DMS53 (cell line): ENCODE measurements at regions not wholly inside any gene's neighbourhood (a gene's known extent, or its start where the extent isn't known, plus 50 kb on each side); places are given as distances from the start of the nearest gene placed in this dataset.
A peak's percentile ranks its signal among the peaks of the same experiment; 100 is the strongest.

ENCODE experiments used
- DNase-seq: peaks from one replicate; lab custom pipeline; 2025; lab: John Stamatoyannopoulos, UW

- no peak for DNase-seq
Measured at GRCh38 chr12:94781835-94782234, 131.5 kb upstream of the TMCC3 start.

- DNase-seq = no peak
Measured at GRCh38 chr12:94779485-94779884, 129.1 kb upstream of the TMCC3 start.

- DNase-seq = no peak
Measured at GRCh38 chr12:94777936-94778335, 127.6 kb upstream of the TMCC3 start.

- no peak for DNase-seq
Measured at GRCh38 chr12:94775710-94776109, 125.4 kb upstream of the TMCC3 start.

GRCh38 chr12:94771741-94772140 lies 121.4 kb upstream of the TMCC3 start:
- no peak for DNase-seq

GRCh38 chr12:94771199-94771598 lies 120.8 kb upstream of the TMCC3 start:
- DNase-seq = no peak

GRCh38 chr12:94770791-94771190 lies 120.4 kb upstream of the TMCC3 start:
- peak; percentile 52 for DNase-seq

GRCh38 chr12:94769776-94770759 lies 119.7 kb upstream of the TMCC3 start:
- peak; percentile 57 for DNase-seq

- no peak for DNase-seq
Measured at GRCh38 chr12:94769047-94769420, 118.7 kb upstream of the TMCC3 start.

GRCh38 chr12:94768398-94769046 lies 118.2 kb upstream of the TMCC3 start:
- DNase-seq = no peak

- DNase-seq = no peak
Measured at GRCh38 chr12:94767956-94768355, 117.6 kb upstream of the TMCC3 start.

- DNase-seq = no peak
Measured at GRCh38 chr12:94766397-94766796, 116.0 kb upstream of the TMCC3 start.

GRCh38 chr12:94763462-94763861 lies 113.1 kb upstream of the TMCC3 start:
- DNase-seq = peak; percentile 46

GRCh38 chr12:94762943-94763342 lies 112.6 kb upstream of the TMCC3 start:
- DNase-seq = peak; percentile 50

- DNase-seq = peak; percentile 85
Measured at GRCh38 chr12:94762259-94762942, 112.0 kb upstream of the TMCC3 start.

GRCh38 chr12:94761559-94761958 lies 111.2 kb upstream of the TMCC3 start:
- DNase-seq = peak; percentile 65

GRCh38 chr12:94760786-94761185 lies 110.4 kb upstream of the TMCC3 start:
- no peak for DNase-seq

- DNase-seq = no peak
Measured at GRCh38 chr12:94756789-94757188, 106.4 kb upstream of the TMCC3 start.

GRCh38 chr12:94755598-94755997 lies 105.2 kb upstream of the TMCC3 start:
- no peak for DNase-seq

- peak; percentile 38 for DNase-seq
Measured at GRCh38 chr12:94754653-94755052, 104.3 kb upstream of the TMCC3 start.

GRCh38 chr12:94753036-94753679 lies 102.8 kb upstream of the TMCC3 start:
- DNase-seq = peak; percentile 31

GRCh38 chr12:94750864-94751263 lies 100.5 kb upstream of the TMCC3 start:
- DNase-seq = no peak
